Activated CD8-positive, alpha-beta memory T cell treated with anti-CD3 and anti-CD28 coated beads, Interleukin-2, amount 10 ng/mL, durations not matched to agents 7 days and 5 days (primary cell): ENCODE measurements at regions not wholly inside any gene's neighbourhood (a gene's known extent, or its start where the extent isn't known, plus 50 kb on each side); places are given as distances from the start of the nearest gene placed in this dataset.
"Not testable (repeated sequence)": the region's sequence is repeated elsewhere in the genome, so short reads cannot be mapped to it uniquely, and the experiment has no call there.

Source experiments
- ATAC-seq: fragments of 150-1000 bp; cut with Tn5 transposase; one replicate; pipeline ENCODE4 v1.10.0; 2021; ENCODE audit warnings: moderate library complexity
- CTCF ChIA-PET: fragments of 350-600 bp; sonication (Branson Sonifier 250); formaldehyde crosslinking; loops from one replicate; lab custom pipeline; 2021; ENCODE audit warnings: antibody characterized with exemption; lab: Charles Lee
- DNase-seq: peaks from one replicate; pipeline ENCODE4 v3.0.0-alpha.2; 2020
- H3K27ac Mint-ChIP-seq: one replicate; pipeline ENCODE4 v1.8.0; 2021; ENCODE audit warnings: mild to moderate bottlenecking, mixed read lengths
- H3K27me3 Mint-ChIP-seq: one replicate; pipeline ENCODE4 v1.8.0; 2021; ENCODE audit warnings: mixed read lengths
- H3K36me3 Mint-ChIP-seq: one replicate; pipeline ENCODE4 v1.8.0; 2021; ENCODE audit warnings: mild to moderate bottlenecking, mixed read lengths
- H3K4me1 Mint-ChIP-seq: one replicate; pipeline ENCODE4 v1.8.0; 2021; ENCODE audit warnings: mixed read lengths
- H3K4me3 Mint-ChIP-seq: one replicate; pipeline ENCODE4 v1.8.0; 2021; ENCODE audit warnings: mild to moderate bottlenecking, moderate library complexity, mixed read lengths
- H3K9me3 Mint-ChIP-seq: one replicate; pipeline ENCODE4 v1.8.0; 2022; ENCODE audit warnings: low read depth, mixed read lengths

- no peak overlapping the region for H3K4me3 Mint-ChIP-seq
- no peaks in the 10 kb centered on the region for H3K4me1 Mint-ChIP-seq
- H3K9me3 Mint-ChIP-seq = peaks cover 4% of the 10 kb centered on the region
- no peaks in the 10 kb centered on the region for H3K36me3 Mint-ChIP-seq
- H3K27ac Mint-ChIP-seq = no peak overlapping the region
- H3K27me3 Mint-ChIP-seq = no peaks in the 10 kb centered on the region
- DNase-seq (no peak), ATAC-seq (no peak)
- CTCF ChIA-PET = no interaction called here
Observed at GRCh38 chr5:174472956-174473355, 251.4 kb upstream of the MSX2 start.

- H3K36me3 Mint-ChIP-seq, H3K4me3 Mint-ChIP-seq, CTCF ChIA-PET, H3K27me3 Mint-ChIP-seq, H3K4me1 Mint-ChIP-seq, DNase-seq, ATAC-seq, H3K27ac Mint-ChIP-seq: not testable (repeated sequence)
- peaks cover 13% of the 10 kb centered on the region for H3K9me3 Mint-ChIP-seq
Observed at GRCh38 chr5:174476001-174476400, 248.4 kb upstream of the MSX2 start.

- Mint-ChIP-seq H3K27me3 (no peaks in the 10 kb centered on the region), H3K4me3 (no peak overlapping the region), H3K27ac (no peak overlapping the region), H3K9me3 (peaks cover 11% of the 10 kb centered on the region), H3K4me1 (no peaks in the 10 kb centered on the region), H3K36me3 (no peaks in the 10 kb centered on the region)
- ATAC-seq (no peak), DNase-seq (no peak)
- CTCF ChIA-PET = no interaction called here
Observed at GRCh38 chr5:174479325-174479724, 245.1 kb upstream of the MSX2 start.

- Mint-ChIP-seq H3K36me3 (no peaks in the 10 kb centered on the region), H3K27me3 (no peaks in the 10 kb centered on the region), H3K9me3 (peaks cover 9% of the 10 kb centered on the region), H3K4me3 (no peak overlapping the region), H3K4me1 (no peaks in the 10 kb centered on the region), H3K27ac (no peak overlapping the region)
- CTCF ChIA-PET = no interaction called here
- ATAC-seq (no peak), DNase-seq (no peak)
Observed at GRCh38 chr5:174481737-174482136, 242.6 kb upstream of the MSX2 start.

GRCh38 chr5:174482607-174483024 lies 241.8 kb upstream of the MSX2 start:
- H3K27ac Mint-ChIP-seq = no peak overlapping the region
- no peaks in the 10 kb centered on the region for H3K27me3 Mint-ChIP-seq
- no peak overlapping the region for H3K4me3 Mint-ChIP-seq
- H3K36me3 Mint-ChIP-seq = no peaks in the 10 kb centered on the region
- CTCF ChIA-PET = no interaction called here
- H3K9me3 Mint-ChIP-seq = peaks cover 10% of the 10 kb centered on the region
- DNase-seq (no peak), ATAC-seq (no peak)
- H3K4me1 Mint-ChIP-seq = no peaks in the 10 kb centered on the region

- Mint-ChIP-seq H3K27me3 (no peaks in the 10 kb centered on the region), H3K27ac (no peak overlapping the region), H3K36me3 (no peaks in the 10 kb centered on the region), H3K4me3 (no peak overlapping the region), H3K9me3 (peaks cover 9% of the 10 kb centered on the region), H3K4me1 (no peaks in the 10 kb centered on the region)
- ATAC-seq (no peak), DNase-seq (no peak)
- CTCF ChIA-PET = no interaction called here
Observed at GRCh38 chr5:174483411-174483810, 241.0 kb upstream of the MSX2 start.

- Mint-ChIP-seq H3K27me3 (no peaks in the 10 kb centered on the region), H3K4me1 (no peaks in the 10 kb centered on the region), H3K4me3 (no peak overlapping the region), H3K9me3 (peaks cover 4% of the 10 kb centered on the region), H3K27ac (no peak overlapping the region), H3K36me3 (no peaks in the 10 kb centered on the region)
- ATAC-seq (no peak), DNase-seq (no peak)
- CTCF ChIA-PET = no interaction called here
Observed at GRCh38 chr5:174489215-174489614, 235.2 kb upstream of the MSX2 start.

GRCh38 chr5:174489920-174490597 lies 234.3 kb upstream of the MSX2 start:
- Mint-ChIP-seq H3K36me3 (no peaks in the 10 kb centered on the region), H3K9me3 (peaks cover 4% of the 10 kb centered on the region), H3K27me3 (no peaks in the 10 kb centered on the region), H3K27ac (no peak overlapping the region), H3K4me3 (no peak overlapping the region), H3K4me1 (no peaks in the 10 kb centered on the region)
- DNase-seq (no peak), ATAC-seq (no peak)
- CTCF ChIA-PET = no interaction called here

- Mint-ChIP-seq H3K9me3 (peaks cover 4% of the 10 kb centered on the region), H3K27me3 (no peaks in the 10 kb centered on the region), H3K27ac (no peak overlapping the region), H3K36me3 (no peaks in the 10 kb centered on the region), H3K4me1 (no peaks in the 10 kb centered on the region), H3K4me3 (no peak overlapping the region)
- ATAC-seq (no peak), DNase-seq (no peak)
- CTCF ChIA-PET = no interaction called here
Observed at GRCh38 chr5:174490728-174491127, 233.7 kb upstream of the MSX2 start.

GRCh38 chr5:174491265-174491664 lies 233.1 kb upstream of the MSX2 start:
- ATAC-seq = no peak
- DNase-seq = no peak
- no peaks in the 10 kb centered on the region for H3K27me3 Mint-ChIP-seq
- peaks cover 4% of the 10 kb centered on the region for H3K9me3 Mint-ChIP-seq
- H3K4me3 Mint-ChIP-seq = no peak overlapping the region
- no peaks in the 10 kb centered on the region for H3K36me3 Mint-ChIP-seq
- H3K27ac Mint-ChIP-seq = no peak overlapping the region
- CTCF ChIA-PET = no interaction called here
- H3K4me1 Mint-ChIP-seq = no peaks in the 10 kb centered on the region

GRCh38 chr5:174491761-174492350 lies 232.5 kb upstream of the MSX2 start:
- no peak for ATAC-seq
- no peaks in the 10 kb centered on the region for H3K27me3 Mint-ChIP-seq
- no peak overlapping the region for H3K27ac Mint-ChIP-seq
- CTCF ChIA-PET = no interaction called here
- H3K4me3 Mint-ChIP-seq = no peak overlapping the region
- H3K4me1 Mint-ChIP-seq = no peaks in the 10 kb centered on the region
- H3K36me3 Mint-ChIP-seq = no peaks in the 10 kb centered on the region
- DNase-seq = no peak
- peaks cover 4% of the 10 kb centered on the region for H3K9me3 Mint-ChIP-seq

- Mint-ChIP-seq H3K36me3 (no peaks in the 10 kb centered on the region), H3K27me3 (no peaks in the 10 kb centered on the region), H3K4me1 (no peaks in the 10 kb centered on the region), H3K27ac (no peak overlapping the region), H3K9me3 (peaks cover 10% of the 10 kb centered on the region), H3K4me3 (no peak overlapping the region)
- ATAC-seq (no peak), DNase-seq (no peak)
- CTCF ChIA-PET = no interaction called here
Observed at GRCh38 chr5:174493530-174493929, 230.9 kb upstream of the MSX2 start.

- CTCF ChIA-PET, H3K27ac Mint-ChIP-seq, H3K36me3 Mint-ChIP-seq, ATAC-seq, H3K4me3 Mint-ChIP-seq, DNase-seq, H3K27me3 Mint-ChIP-seq, H3K4me1 Mint-ChIP-seq: not testable (repeated sequence)
- peaks cover 13% of the 10 kb centered on the region for H3K9me3 Mint-ChIP-seq
Observed at GRCh38 chr5:174497939-174498338, 226.4 kb upstream of the MSX2 start.

- H3K4me1 Mint-ChIP-seq, H3K36me3 Mint-ChIP-seq, DNase-seq, CTCF ChIA-PET, H3K4me3 Mint-ChIP-seq, H3K27me3 Mint-ChIP-seq, H3K27ac Mint-ChIP-seq, ATAC-seq: not testable (repeated sequence)
- peaks cover 12% of the 10 kb centered on the region for H3K9me3 Mint-ChIP-seq
Observed at GRCh38 chr5:174498575-174498974, 225.8 kb upstream of the MSX2 start.
